OCI-LY3 (cell line): ENCODE measurements at regions not wholly inside any gene's neighbourhood (a gene's known extent, or its start where the extent isn't known, plus 50 kb on each side); places are given as distances from the start of the nearest gene placed in this dataset.
"Not testable (repeated sequence)": the region's sequence is repeated elsewhere in the genome, so short reads cannot be mapped to it uniquely, and the experiment has no call there.

Experiments used
- H2AFZ ChIP-seq: fragments of 200-600, 300-600 bp; shearing (Covaris generic); 2 replicates; pipeline ENCODE4 v1.6.0; 2014; ENCODE audit warnings: antibody characterized with exemption, low read depth, low read length
- H3K27ac ChIP-seq: fragments of 200-600, 300-600 bp; sonication (generic); 2 replicates; pipeline ENCODE4 v1.5.1; 2014; ENCODE audit warnings: mild to moderate bottlenecking, low read length, moderate library complexity, mixed read lengths
- H3K27me3 ChIP-seq: fragments of 200-600, 300-600 bp; sonication (generic); 2 replicates; pipeline ENCODE4 v1.6.1; 2014; ENCODE audit warnings: low read depth, low read length, mixed read lengths
- H3K36me3 ChIP-seq: fragments of 200-600, 300-600 bp; sonication (generic); replicated peaks from 2 replicates; pipeline ENCODE3; 2014; ENCODE audit warnings: low read depth, low read length, mixed read lengths
- H3K4me1 ChIP-seq: fragments of 300-600, 200-600 bp; sonication (generic); 2 replicates; pipeline ENCODE4 v1.6.1; 2014; ENCODE audit warnings: low read length, mixed read lengths
- H3K4me2 ChIP-seq: fragments of 200-600, 300-600 bp; sonication (generic); 2 replicates; pipeline ENCODE4 v1.6.1; 2014; ENCODE audit warnings: low read length, mixed read lengths
- H3K4me3 ChIP-seq: fragments of 300-600, 200-600 bp; sonication (generic); 2 replicates; pipeline ENCODE4 v1.5.1; 2014; ENCODE audit warnings: antibody characterized with exemption, mild to moderate bottlenecking, low read length, moderate library complexity
- H3K79me2 ChIP-seq: fragments of 300-600, 200-600 bp; shearing (Covaris generic); 2 replicates; pipeline ENCODE4 v1.6.1; 2014; ENCODE audit warnings: mild to moderate bottlenecking, low read length, mixed read lengths
- H3K9ac ChIP-seq: fragments of 300-600, 200-600 bp; shearing (Covaris generic); 2 replicates; pipeline ENCODE4 v1.6.0; 2014; ENCODE audit warnings: mild to moderate bottlenecking, low read length, moderate library complexity
- H3K9me3 ChIP-seq: fragments of 200-600, 300-600 bp; shearing (Covaris generic); 2 replicates; pipeline ENCODE4 v1.6.1; 2014; ENCODE audit warnings: low read length, mixed read lengths; ENCODE audit not compliant: insufficient read depth
- H4K20me1 ChIP-seq: fragments of 200-600, 300-600 bp; sonication (generic); 2 replicates; pipeline ENCODE4 v1.6.1; 2016; ENCODE audit warnings: low read length, mixed read lengths; ENCODE audit not compliant: insufficient read depth
- EZH2phosphoT487 ChIP-seq: fragments of 200-600 bp; shearing (Covaris generic); IDR thresholded peaks from 2 replicates; pipeline ENCODE4 v1.6.1; 2018; ENCODE audit warnings: antibody characterized with exemption, mixed run types, low read depth
- TF ChIP-seq, protein P1 (sequence below): fragments of 200-600, 300-600 bp; sonication (generic); IDR thresholded peaks from 2 replicates; pipeline ENCODE4 v1.5.1; 2014; ENCODE audit warnings: antibody characterized with exemption, low read length, low read depth

DNA sequence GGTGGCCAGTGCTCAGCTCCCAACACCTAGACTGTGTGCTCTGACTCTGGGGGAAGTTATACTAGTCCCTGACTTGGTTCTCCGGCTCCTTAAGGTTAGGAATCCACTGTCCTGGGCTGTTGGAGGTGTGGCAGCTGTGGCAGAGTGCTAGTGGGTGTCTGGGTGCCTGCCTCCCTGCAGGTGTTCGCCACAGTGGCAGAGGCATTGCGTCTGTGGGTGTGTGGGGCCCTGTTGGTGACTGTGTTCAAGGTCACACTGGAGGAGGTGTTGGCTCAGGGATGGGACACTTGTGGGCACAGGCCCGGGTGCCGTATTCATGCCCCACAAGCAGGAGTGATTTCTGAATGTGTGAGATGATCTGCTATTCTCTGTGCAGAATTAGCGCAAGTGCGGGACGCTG is 467.4 kb downstream of the TMEM121 start:
- H3K9ac ChIP-seq = no peak overlapping the region
- H4K20me1 ChIP-seq = no peaks in the 10 kb centered on the region
- no peaks in the 10 kb centered on the region for H3K36me3 ChIP-seq
- no peaks in the 10 kb centered on the region for H3K79me2 ChIP-seq
- H3K27ac ChIP-seq = no peak overlapping the region
- no peaks in the 10 kb centered on the region for H3K27me3 ChIP-seq
- peaks cover 28% of the 10 kb centered on the region for H3K4me1 ChIP-seq
- no peak overlapping the region for H3K4me2 ChIP-seq
- no peak overlapping the region for H2AFZ ChIP-seq
- H3K4me3 ChIP-seq = no peak overlapping the region
- no peaks in the 10 kb centered on the region for H3K9me3 ChIP-seq
- TF ChIP-seq, protein P1, sequence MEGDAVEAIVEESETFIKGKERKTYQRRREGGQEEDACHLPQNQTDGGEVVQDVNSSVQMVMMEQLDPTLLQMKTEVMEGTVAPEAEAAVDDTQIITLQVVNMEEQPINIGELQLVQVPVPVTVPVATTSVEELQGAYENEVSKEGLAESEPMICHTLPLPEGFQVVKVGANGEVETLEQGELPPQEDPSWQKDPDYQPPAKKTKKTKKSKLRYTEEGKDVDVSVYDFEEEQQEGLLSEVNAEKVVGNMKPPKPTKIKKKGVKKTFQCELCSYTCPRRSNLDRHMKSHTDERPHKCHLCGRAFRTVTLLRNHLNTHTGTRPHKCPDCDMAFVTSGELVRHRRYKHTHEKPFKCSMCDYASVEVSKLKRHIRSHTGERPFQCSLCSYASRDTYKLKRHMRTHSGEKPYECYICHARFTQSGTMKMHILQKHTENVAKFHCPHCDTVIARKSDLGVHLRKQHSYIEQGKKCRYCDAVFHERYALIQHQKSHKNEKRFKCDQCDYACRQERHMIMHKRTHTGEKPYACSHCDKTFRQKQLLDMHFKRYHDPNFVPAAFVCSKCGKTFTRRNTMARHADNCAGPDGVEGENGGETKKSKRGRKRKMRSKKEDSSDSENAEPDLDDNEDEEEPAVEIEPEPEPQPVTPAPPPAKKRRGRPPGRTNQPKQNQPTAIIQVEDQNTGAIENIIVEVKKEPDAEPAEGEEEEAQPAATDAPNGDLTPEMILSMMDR = no peak

DNA sequence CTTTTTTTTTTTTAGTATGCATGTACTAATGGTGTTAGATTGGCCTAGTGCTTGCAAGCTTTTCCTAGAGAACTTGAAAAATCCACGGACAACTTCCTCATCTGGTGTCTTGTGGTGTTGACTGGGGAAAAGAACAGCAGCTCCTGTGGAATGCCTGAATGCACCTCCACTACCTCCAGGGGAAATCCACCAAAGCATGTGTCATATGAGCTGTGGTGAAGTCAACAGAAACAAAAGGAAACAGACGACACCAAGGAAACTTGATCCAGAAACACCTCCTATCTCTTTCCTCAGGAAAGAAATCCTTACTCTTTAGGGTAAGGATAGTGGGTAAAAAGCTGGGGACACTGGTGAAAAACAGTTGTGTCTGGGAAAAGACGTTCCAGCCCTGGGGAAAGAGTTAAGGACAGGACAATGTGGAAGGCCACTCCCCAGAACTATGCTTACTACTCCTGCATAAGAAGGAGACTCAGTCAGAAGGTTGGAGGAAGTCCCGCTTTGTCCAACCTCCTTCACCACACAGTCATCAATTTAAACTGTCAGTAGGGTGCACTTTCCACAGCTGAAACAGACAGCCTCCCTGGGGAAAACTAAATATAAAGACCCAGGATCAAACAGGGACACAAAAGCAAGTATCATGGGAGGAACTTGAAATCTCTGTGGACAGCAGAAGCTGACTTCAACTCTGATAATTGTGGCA is 468.8 kb downstream of the TMEM121 start:
- H3K4me2 ChIP-seq, H3K4me3 ChIP-seq, H3K36me3 ChIP-seq, H2AFZ ChIP-seq, H3K9ac ChIP-seq, H3K9me3 ChIP-seq, H4K20me1 ChIP-seq, H3K27me3 ChIP-seq, H3K27ac ChIP-seq, H3K79me2 ChIP-seq: not testable (repeated sequence)
- H3K4me1 ChIP-seq = peaks cover 21% of the 10 kb centered on the region

DNA sequence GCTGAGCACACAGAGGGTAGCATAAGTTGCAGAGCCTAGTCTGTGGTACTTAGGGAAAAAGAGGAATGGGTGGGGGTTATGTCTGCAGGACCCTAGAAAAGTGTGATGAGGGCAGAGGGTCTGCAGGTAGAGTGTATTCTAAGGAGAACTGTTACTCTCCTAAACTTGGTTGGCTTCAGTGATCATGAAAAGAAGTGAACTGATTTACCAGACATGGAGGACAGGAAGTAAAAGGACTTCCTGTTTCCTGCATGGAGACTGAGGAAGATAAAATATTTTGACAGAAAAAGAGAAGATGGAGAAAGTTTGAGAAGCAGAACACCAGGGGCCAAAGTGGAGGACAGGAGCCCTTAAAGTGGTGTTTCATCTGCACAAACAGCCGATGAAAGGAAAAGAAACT is 472.2 kb downstream of the TMEM121 start:
- peak overlapping the region; percentile 95 for H2AFZ ChIP-seq

DNA sequence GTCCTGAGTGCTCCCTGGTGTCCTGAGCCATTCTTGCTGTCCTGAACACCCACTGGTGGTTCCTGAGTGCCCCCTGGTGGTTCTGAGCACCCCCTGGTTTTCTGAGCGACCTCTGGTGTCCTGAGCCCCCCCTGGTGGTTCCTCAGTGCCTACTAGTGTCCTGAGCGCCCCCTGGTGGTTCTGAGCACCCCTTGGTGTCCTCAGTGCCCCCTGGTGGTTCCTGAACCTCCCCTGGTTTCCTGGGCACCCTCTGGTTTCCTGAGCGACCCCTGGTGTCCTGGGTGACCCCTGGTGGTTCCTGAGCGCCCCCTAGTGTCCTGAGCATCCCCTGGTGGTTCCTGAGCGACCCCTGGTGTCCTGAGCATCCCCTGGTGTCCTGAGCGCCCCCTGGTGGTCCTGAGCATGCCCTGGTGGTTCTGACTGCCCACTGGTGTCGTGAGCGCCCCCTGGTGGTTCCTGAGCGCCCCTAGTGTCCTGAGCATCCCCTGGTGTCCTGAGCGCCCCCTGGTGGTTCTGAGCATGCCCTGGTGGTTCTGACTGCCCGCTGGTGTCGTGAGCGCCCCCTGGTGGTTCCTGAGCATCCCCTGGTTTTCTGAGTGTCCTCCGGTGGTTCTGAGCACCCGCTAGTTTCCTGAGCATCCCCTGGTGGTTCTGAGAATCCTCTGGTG is 473.1 kb downstream of the TMEM121 start:
- peaks cover 13% of the 10 kb centered on the region for H3K4me1 ChIP-seq
- peak overlapping the region; percentile 71 for H3K27ac ChIP-seq
- H3K36me3 ChIP-seq = no peaks in the 10 kb centered on the region
- TF ChIP-seq, protein P1 = peak; percentile 86
- TF ChIP-seq EZH2phosphoT487 = no peak
- no peak overlapping the region for H2AFZ ChIP-seq
- H3K4me2 ChIP-seq = peak overlapping the region; percentile 68
- no peaks in the 10 kb centered on the region for H3K9me3 ChIP-seq
- H3K9ac ChIP-seq = peak overlapping the region; percentile 51; the same call in 1 of the 2 replicates
- H3K4me3 ChIP-seq = peak overlapping the region; percentile 66
- no peaks in the 10 kb centered on the region for H3K79me2 ChIP-seq
- H3K27me3 ChIP-seq = no peaks in the 10 kb centered on the region
- H4K20me1 ChIP-seq = no peaks in the 10 kb centered on the region

More for the DNA sequence above, 472.2 kb downstream of the TMEM121 start:
- not testable (repeated sequence) for H3K36me3 ChIP-seq, H4K20me1 ChIP-seq, H3K9me3 ChIP-seq, H3K79me2 ChIP-seq, H3K27me3 ChIP-seq
- Histone ChIP-seq H3K9ac (peak overlapping the region; percentile 51; the same call in 1 of the 2 replicates), H3K4me1 (peaks cover 13% of the 10 kb centered on the region), H3K4me2 (peak overlapping the region; percentile 62), H3K27ac (peak overlapping the region; percentile 40; the same call in 1 of the 2 replicates), H3K4me3 (peak overlapping the region; percentile 65)

DNA sequence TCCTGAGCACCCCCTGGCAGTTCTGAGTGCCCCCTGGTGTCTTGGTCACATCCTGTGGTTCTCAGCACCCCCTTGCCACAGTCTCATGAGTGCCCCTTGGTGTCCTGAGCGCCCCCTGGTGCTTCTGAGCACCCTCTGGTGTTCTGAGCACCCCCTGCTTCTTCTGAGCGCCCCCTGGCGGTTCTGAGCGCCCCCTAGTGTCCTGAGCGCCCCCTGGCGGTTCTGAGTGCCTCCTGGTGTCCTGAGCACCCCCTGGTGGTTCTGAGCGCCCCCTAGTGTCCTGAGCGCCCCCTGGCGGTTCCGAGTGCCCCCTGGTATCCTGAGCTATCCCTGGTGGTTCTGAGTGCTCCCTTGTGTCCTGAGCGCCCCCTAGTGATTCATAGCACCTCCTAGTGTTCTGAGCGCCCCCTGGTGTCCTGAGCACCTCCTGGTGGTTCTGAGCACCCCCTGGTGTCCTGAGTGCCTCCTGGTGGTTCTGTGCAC is 473.7 kb downstream of the TMEM121 start:
- H4K20me1 ChIP-seq, H3K36me3 ChIP-seq, H2AFZ ChIP-seq, H3K79me2 ChIP-seq, H3K9me3 ChIP-seq, H3K27me3 ChIP-seq: not testable (repeated sequence)
- TF ChIP-seq, protein P1 = peak; percentile 45
- peaks cover 16% of the 10 kb centered on the region for H3K4me1 ChIP-seq
- H3K27ac ChIP-seq = peak overlapping the region; percentile 71
- H3K4me3 ChIP-seq = peak overlapping the region; percentile 66
- H3K9ac ChIP-seq = peak overlapping the region; percentile 43; the same call in 1 of the 2 replicates
- H3K4me2 ChIP-seq = peak overlapping the region; percentile 68

DNA sequence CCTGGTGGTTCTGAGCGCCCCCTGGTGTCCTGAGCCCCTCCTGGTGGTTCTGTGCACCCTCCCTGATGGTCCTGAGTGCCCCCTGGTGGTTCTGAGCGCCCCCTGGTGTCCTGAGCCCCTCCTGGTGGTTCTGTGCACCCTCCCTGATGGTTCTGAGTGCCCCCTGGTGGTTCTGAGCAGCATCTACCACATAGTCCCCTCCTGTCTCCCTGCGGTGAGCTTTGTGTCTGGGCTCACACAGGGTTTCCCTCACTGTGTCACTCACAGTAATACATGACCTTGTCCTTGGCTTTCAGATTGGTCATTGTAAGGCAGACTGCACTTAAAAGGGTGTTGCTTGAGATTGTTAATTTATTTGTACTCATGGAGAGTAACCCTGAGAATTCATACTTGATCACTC is 474.9 kb downstream of the TMEM121 start:
- H3K4me2 ChIP-seq, H3K27ac ChIP-seq, H3K27me3 ChIP-seq, H3K9ac ChIP-seq, H4K20me1 ChIP-seq, H3K36me3 ChIP-seq, H3K9me3 ChIP-seq, H3K79me2 ChIP-seq, H2AFZ ChIP-seq, H3K4me3 ChIP-seq: not testable (repeated sequence)
- H3K4me1 ChIP-seq = peaks cover 19% of the 10 kb centered on the region
